ENCODE measurements at regions not wholly inside any gene's neighbourhood (a gene's known extent, or its start where the extent isn't known, plus 50 kb on each side); places are given as distances from the start of the nearest gene placed in this dataset.
"Not testable (repeated sequence)": the region's sequence is repeated elsewhere in the genome, so short reads cannot be mapped to it uniquely, and the experiment has no call there.

DNA sequence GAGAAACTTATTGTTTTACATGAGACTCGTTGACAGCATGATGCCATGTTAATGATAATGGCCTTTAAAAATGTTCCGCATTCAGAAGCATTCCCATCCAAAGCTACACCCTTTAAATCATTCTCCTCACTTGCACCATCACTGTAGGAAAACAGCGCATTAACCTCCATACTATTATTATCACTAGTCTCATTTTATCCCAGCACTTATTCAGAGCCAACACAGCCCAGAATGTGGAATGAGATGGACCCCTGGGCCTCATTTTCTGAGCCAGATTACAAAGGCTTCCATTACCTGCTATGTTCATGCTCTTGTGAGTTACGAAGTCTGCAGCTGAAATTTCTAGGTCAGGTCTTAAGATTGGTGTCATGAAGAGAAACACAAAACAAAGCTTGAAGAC lies 159.4 kb downstream of the HS3ST3A1 start:
- no peak for DNase-seq

DNA sequence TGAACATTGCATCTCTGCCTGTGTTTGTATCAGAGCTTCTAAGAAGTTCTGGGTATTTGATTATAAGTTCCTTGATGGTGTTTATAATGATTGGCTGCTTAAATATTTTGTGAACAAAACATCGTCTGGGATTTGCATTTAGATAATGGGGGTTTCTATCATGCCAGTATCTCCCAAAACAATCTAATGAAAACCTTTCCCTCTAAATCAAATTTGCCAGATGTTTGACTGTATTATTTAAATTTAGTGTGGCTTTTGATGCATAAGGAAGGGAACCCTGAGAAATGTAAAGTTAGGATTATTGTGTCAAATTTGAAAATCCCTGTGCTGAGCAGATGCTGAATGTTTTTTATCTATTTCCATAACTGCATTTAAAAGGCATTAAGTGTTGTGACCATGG lies 159.9 kb downstream of the HS3ST3A1 start:
- no peak for DNase-seq

DNA sequence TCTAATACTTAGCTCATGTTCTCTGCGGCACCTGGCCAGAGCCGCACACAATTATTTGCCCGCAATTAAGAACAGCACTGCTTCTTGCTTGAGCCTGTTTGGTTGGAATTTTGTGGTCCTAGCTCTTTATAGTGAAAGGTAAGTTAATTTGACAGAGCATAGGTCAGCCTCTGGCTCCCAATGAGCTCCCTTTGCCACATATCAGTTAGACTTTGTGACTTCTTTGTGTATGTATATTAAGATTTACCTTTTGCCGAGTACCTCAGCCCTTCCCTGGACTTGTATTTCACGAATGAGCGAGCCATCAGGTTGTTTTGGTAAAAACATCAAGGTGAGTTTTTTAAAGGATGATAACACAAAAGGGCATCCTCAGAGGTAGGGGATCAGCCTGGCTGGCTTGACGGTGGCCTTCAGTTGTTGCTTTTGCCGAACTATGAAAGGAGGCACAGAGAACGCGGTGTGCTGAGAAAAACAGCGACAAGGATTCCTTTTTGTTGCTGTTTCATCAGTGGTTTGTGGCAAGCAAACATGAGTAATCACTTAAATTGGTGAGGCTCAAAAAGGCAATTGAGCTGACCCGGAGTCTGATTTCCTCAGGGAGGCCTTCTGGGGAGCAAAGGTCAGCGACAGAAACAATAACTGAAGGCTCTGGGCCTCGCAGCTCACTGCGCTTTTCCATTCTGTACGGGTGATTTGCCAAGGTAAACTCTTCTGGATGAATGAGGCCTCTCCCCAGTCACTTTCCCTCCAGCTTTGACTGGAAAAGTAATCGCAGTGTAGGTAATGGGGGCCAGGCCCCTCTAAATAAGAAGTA lies 163.6 kb downstream of the HS3ST3A1 start:
- no peak for DNase-seq

DNA sequence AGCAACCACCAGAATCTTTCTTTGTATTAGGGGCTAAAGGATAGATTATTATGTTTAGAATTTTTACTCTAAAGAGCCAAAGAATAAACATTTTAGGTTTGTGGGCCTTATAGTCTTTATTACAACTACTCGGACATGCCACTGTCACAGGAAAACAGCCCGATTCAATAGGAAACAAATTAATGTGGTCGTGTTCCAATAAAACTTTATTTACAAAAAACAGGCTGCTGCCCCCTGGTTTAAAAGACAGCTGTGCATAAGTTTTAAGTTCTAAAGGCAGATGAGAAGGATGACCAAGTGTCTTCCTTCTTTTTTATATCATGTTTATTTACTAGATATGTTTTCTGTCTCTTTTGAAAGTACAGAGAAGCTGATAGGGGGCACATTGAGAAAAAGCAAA lies 166.5 kb downstream of the HS3ST3A1 start:
- no peak for DNase-seq

DNA sequence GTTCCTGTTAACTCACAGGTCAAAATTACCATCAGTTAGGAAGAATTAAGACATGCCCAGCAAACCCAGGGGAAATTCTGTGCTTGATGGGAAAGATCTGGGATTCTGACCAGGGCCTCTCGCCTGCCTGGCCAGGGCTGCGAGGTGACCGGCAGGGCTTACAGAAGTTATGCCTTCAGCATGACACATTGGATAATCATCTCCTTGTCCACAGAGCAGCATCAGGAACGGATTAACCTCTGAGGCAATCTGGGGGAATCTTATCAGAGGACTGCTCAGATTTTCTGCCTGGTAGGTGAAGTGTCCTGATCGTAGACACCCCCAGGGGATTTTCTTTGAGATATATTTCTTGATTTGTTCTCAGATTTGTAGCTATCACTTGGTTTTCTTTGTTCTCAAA lies 172.5 kb downstream of the HS3ST3A1 start:
- no peak for DNase-seq

DNA sequence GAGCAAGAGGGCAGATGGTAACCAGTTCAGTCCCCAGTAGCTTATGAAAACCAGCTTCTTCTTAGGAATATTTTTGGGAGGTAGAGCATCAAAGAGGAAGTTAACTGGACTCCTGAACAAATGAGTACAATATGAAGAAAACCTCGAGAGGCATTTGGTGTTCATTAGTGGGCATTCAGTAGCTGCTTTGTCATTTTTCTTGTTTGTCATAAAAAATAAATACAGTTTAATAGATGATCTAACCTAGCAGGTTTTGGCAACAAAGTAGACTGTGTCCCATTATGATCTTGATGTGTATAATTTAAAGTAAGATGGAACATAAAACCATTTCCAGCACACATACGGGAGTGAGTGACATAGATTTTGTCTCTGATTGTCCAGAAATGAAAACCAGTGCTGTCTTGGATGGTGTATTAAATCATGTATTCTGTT lies 173.1 kb downstream of the HS3ST3A1 start:
- no peak for DNase-seq

DNA sequence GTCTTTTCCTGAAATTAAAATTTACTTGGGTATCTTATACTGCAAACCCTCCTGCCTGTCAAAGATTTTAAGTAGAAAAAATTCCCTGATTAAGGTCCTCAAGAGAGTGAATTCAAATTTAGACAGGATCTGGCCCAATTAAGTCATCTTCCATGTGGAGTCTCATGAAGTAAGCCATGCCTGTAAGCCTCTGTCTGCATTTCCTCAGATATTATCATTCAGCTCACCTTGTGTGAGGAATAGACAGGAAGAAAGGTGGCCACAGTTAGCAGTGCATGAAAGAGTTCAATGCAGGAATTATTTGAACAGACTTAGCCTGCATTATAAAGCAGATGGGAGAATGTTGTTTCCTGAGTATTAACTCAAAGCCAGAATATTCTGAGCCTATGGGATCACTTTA lies 174.7 kb downstream of the HS3ST3A1 start:
- DNase-seq: no peak

DNA sequence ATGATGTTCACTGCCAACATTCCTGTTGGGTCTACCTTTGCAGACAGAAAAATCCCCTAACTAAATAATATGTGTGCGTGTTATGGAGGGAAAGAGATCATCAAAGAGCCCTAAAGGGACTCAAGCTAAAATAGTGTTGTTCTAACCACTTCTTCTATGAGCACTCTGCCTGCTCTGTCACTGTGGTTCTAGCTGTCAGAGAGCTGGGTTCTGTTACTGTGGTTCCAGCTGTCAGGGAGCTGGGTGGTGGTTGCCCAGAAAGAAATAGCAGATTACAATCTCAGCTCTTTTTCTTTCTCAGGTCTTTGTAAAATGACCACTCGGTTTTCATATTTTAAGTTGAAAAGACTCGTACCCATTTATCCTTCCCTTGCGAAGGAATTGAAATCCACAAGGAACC lies 176.3 kb downstream of the HS3ST3A1 start:
- no peak for DNase-seq

DNA sequence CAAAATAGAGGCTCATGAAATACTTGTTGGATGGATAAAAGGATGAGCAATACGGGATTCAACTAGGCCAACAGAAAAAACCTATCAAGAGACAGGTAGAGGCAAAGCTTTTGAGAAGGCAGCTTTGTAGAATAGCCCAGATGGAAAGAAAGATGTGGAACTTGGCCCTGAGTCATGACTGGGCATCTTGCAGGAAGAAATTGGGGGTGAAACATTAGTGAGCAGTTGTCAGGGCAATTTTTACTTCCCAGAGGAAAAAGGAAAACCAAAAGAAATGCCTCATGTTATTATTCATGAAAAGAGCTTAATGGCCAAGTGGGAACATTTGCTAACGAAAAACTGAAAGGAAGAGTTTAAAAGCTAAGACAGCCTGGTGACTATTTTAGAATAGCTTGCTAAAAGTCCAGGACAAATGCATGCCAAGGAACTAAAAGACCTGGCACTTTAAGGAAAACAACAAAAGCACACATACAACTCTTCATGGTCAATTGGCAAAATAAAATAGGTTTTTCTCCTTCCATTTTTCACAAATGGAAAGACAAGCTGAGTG lies 180.1 kb downstream of the HS3ST3A1 start:
- no peak for DNase-seq

DNA sequence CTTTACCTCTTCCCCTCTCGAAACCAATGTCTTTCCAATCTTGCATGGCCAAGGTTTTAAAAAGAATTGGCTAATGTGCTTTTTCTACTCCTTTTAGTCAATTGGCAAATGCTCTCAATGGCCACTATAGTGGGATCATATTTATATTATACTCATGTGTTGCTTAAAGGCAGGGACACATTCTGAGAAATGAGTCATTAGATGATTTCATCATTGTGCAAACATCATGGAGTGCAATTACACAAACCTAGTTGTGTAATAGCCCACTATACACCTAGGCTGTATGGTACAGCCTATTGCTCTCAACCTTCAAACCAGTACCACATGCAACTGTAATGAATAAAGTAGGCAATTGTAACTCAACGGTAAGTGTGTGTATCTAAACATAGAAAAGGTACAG lies 180.9 kb downstream of the HS3ST3A1 start:
- no peak for DNase-seq

DNA sequence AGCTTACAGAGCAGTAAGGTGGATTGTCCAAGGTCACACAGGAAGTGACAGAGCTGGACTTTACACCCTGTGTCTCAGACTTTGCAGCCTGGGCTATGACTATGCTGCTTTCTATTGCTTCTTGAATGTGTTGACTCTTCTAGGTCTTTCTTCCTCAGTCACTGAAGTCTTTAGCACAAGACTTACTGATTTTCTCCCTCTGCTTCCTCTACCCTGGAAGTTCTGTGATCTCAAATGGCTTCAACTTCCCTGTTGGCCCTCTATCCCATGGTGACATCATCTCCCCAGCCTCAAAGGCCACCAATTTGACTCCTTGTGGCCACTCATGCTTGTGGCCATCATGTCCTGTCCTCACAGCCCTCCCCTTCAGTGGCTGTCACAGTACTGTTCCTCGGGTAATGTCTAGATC lies 181.3 kb downstream of the HS3ST3A1 start:
- no peak for DNase-seq

DNA sequence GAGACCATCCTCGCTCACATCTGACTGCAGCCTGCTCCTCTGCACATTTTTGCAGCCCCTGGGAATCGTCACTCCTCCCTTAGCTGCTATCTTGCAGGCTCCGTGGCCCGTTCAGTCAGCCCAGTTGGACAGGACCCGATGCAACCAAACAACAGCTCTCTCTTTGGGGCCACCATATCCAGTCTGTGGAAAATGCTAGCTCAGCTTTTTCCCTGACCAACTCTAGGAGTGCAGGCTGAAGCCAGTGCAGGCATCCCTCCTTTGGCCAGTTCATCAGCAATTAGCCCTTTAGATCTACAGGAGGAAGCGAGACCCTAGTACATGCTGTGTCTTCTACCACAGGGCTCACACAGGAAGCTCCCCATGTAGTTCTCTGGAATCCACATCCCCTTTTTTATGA lies 182.1 kb downstream of the HS3ST3A1 start:
- no peak for DNase-seq

DNA sequence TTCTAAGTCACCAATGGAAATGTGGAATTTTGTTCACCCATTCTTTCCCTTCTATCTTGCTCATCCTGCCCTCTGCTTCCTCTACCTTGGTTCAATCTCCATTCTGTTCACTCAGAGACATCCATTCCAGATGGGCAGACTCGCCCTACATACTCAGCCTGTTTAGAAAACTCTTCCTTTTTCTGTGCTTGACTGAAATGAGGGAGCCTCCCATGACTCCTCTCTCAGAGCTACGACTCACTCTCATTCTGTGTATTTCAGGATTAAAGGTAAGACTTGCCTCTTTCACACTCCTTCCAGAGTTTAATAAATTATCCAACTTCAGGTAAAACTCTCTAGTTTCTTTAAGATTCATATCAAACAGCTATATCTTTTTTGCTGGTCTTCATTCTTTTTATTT lies 182.8 kb downstream of the HS3ST3A1 start:
- no peak for DNase-seq

DNA sequence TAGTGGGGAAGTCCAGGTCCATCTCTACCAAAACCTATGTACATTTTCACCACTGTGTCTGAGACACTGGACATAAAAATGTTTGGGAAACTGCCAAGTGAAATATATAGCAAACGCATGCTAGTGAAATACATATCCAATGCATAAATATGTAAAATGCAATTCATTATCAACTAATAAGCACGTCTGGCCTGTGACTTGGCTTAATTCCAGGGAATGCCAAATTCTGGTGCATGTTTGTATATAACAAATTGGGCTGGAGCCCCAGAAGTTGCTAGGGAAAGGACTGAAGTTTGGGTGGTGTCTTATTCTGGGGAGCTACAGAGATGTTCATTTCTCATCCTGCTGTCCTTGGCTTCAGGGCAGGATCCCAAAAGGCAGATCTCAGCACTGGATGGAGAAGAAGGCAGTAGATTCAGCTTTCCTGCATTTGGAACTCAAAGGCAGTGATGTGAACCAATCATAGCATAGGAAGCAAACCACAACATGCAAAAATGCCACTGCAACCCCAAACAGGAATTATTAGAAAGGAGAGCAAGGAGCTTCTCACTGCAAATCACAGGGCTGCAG lies 184.3 kb downstream of the HS3ST3A1 start:
- no peak for DNase-seq

DNA sequence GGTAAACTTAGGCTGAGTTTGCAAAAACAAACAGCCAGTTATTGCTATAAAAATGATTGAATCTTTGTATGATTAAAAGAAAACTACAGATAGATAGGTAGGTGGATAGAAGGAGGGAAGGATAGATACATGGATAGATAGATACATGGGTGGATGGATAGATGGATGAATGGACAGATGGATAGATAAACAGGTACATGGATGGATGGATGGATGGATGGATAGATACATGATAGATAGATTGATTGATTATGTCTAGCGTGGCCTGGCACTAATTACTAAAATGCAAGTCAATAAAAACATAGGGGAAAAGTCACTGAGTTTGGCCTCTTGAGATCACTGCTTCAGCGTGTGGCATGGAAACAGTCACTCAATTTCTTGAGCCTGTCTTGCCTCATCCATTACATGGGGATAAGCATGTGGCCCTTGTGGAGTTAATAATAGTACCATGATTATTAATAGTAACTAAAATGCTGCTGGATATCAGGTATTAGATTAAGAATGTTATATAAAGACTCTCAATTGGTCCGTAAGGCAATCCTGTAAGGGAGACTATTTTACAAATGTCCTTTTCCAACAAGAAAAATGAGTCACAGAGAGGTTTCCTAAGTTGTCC lies 184.9 kb downstream of the HS3ST3A1 start:
- DNase-seq: no peak

DNA sequence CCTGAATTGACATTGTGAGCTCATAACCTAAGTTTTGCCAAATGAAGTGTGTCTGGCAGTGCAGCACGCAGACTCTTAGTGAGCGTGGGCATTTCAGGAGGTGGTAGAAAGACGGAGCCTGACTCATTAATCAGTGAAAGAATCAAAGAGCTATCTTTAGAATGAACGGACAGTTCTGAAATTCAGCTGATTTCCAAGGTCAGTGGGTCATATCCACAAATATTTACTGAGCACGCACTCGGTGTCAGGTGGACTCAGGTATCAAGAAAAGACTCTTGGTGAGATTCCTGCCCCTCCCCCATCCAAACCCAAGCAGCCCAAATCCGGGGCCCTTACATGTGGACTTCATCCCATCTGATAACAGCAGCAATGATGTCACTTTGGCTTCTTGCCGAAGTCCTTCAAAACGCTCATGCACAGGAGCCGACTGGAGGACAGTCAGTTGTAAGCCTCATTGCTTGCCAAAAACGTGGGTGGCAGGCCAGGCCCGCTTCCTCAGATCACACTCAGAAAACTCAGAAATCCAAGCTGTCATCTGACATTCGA lies 185.8 kb downstream of the HS3ST3A1 start:
- no peak for DNase-seq

DNA sequence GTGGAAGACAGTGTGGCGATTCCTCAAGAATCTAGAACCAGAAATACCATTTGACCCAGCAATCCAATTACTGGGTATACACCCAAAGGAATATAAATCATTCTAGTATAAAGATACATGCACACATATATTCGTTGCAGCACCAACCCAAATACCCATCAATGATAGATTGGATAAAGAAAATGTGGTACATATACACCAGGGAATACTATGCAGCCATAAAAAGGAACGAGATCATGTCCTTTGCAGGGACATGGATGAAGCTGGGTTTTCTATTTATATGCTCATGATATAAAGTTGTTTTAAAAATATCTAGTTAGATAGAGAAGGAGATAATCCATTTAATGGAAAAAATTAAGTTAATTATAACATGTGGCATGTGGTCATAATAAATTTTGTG lies 186.5 kb downstream of the HS3ST3A1 start:
- not testable (repeated sequence) for DNase-seq

DNA sequence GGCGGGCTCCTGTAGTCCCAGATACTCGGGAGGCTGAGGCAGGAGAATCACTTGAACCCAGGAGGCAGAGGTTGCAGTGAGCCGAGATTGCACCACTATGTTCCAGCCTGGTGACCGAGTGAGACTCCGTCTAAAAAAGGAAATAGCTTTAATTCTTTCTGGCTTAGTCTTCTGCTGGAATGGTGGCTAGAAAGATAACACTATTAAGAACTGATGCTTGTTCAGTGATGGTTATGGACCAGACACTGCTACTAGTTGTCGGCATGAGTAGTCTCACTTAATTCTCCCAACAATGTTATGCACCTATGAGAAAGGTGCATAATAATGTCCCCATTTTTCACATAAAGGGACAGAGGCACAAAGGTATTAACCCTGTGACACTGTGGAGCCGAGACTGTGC lies 188.7 kb downstream of the HS3ST3A1 start:
- no peak for DNase-seq

DNA sequence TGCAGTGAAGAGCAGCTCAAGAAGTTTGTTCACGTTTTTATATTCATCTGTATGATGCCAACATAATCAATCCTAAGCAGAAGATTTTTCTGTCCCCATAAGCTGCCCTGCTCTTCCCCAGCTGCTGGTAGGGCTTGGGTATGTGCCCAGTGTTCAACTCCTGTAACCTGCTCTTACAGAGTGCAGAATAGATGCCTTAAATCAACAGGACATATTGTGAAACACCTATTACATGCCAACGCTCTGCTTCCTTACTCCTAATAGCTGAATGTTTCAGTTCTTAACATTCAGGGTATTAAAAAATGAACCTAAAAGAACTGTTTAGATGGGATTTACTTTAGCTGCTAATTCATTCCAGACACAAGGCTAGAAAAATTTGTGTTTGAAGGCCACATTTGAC lies 190.9 kb downstream of the HS3ST3A1 start:
- no peak for DNase-seq

DNA sequence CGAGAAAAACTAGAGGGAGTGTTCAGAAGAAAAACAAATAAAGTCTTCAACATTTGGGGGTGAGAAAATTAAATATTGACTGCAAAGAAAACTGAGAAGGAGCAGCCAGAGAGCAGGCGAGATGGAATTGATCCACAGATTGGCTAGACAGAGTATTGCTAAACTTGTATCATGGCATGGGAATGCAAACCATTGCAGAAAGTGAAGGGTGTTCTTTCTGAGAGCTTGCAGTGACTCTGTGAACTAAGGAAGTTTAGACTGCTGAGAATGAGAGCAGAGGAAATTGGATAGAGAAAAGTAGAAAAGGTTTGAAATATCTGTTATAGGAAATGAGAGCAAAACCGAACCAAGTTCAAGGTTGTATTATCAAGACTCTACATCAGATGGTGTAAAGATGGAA lies 191.5 kb downstream of the HS3ST3A1 start:
- no peak for DNase-seq

DNA sequence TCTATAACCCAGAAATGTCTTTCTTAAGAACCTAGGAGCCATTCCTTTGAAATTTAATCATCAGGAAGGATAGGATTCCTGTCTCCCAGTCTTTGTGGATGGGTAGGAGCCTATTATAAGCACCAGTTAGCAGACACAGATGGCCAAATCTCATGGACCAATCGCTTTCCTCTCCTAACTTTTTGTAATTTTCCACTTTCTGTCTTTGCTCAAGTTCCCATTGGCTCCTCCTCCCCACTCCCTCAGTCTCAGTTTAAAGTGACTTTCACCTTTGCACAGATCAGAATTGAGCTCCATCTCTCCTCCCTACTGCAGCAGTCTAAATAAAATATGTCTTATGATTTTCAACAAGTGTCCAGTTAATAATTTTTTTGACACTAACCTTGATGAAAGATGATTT lies 192.3 kb downstream of the HS3ST3A1 start:
- no peak for DNase-seq

DNA sequence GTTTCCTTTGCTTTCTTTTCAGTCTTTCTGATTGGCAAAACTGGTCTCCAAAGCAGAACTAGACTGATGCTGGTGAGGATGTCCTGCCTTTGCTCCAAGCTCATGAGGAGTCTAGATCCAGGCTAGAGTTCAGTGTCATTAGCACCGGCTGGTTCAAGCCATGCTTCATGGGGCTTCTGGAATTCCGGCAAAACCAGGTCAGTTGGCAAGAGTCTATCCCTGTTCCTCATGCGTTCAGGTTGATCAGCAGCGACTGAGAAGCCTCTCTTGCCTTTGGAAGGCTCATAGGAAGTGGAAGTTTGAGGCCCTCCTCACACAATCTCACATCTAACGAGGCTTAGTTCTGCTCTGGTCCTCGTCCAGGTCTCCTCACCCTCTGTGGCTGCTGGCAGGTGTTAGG lies 194.3 kb downstream of the HS3ST3A1 start:
- DNase-seq: no peak

DNA sequence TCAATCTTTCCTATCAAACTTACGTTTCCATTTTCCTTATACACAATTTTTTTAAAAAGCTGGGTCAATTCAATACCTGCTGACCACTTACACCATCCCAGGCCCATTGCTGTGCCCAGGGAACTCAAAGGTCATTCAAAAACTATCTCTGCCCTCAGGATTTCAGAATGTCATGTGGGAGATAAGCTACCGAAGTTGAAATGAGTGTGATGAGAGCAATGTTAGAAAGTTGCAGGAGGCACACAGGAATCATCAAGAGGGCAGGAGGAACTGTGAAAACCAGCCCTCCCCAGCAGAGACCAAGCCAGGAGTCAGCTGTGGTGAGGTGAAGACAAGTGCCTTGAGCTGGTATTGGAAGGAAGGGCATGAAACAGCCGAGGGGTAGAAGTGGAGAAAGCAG lies 195.9 kb downstream of the HS3ST3A1 start:
- no peak for DNase-seq

DNA sequence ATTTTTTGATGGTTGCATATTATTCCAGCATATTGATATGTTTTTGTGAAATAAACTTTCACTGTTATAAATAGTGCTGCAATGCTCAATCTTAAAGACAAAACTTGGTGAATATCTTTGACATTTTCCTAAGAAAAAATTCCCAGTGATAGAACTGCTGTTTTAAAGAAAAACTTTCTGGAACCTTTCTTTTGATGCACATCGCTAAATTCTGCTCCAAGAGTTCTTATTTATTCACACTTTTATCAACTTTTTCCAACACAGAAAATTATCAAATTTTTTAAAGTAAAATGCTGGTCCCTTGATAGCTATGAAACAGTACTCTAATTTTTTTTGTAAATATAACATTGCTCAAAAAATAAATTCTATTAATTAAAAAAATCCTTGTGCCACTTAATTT lies 196.6 kb downstream of the HS3ST3A1 start:
- DNase-seq: no peak

Measured in CD4-positive, alpha-beta T cell treated with Interleukin-17A for 1 hour (primary cell).